Activated CD4-positive, alpha-beta T cell treated with anti-CD3 and anti-CD28 coated beads, Interleukin-2, amount 10 ng/mL, durations not matched to agents 7 days and 5 days (primary cell): ENCODE measurements at regions not wholly inside any gene's neighbourhood (a gene's known extent, or its start where the extent isn't known, plus 50 kb on each side); places are given as distances from the start of the nearest gene placed in this dataset.

Source experiments
- CTCF ChIA-PET: fragments of 350-600 bp; sonication (Branson Sonifier 250); formaldehyde crosslinking; loops from one replicate; lab custom pipeline; 2021; ENCODE audit warnings: antibody characterized with exemption; lab: Charles Lee
- POLR2A ChIA-PET: fragments of 350-600 bp; sonication (Branson Sonifier 250); formaldehyde crosslinking; loops from one replicate; lab custom pipeline; 2021; ENCODE audit warnings: antibody characterized with exemption; lab: Charles Lee
- DNase-seq: peaks from one replicate; pipeline ENCODE4 v3.0.0-alpha.2; 2020
- H3K27ac Mint-ChIP-seq: one replicate; pipeline ENCODE4 v1.8.0; 2021; ENCODE audit warnings: mild to moderate bottlenecking, moderate library complexity, mixed read lengths
- H3K27me3 Mint-ChIP-seq: one replicate; pipeline ENCODE4 v1.8.0; 2021; ENCODE audit warnings: mixed read lengths
- H3K36me3 Mint-ChIP-seq: one replicate; pipeline ENCODE4 v1.8.0; 2021; ENCODE audit warnings: low read depth, mixed read lengths
- H3K4me1 Mint-ChIP-seq: one replicate; pipeline ENCODE4 v1.8.0; 2021; ENCODE audit warnings: mixed read lengths
- H3K4me3 Mint-ChIP-seq: one replicate; pipeline ENCODE4 v1.8.0; 2021; ENCODE audit warnings: mild to moderate bottlenecking, moderate library complexity, mixed read lengths
- H3K9me3 Mint-ChIP-seq: one replicate; pipeline ENCODE4 v1.8.0; 2021; ENCODE audit warnings: mixed read lengths

- no peaks in the 10 kb centered on the region for H3K4me1 Mint-ChIP-seq
- ChIA-PET POLR2A (no interaction called here), CTCF (no interaction called here)
- DNase-seq: no peak
- no peaks in the 10 kb centered on the region for H3K36me3 Mint-ChIP-seq
- H3K4me3 Mint-ChIP-seq: no peak overlapping the region
- H3K27me3 Mint-ChIP-seq: peaks cover 11% of the 10 kb centered on the region
- peaks cover 2% of the 10 kb centered on the region for H3K9me3 Mint-ChIP-seq
- no peak overlapping the region for H3K27ac Mint-ChIP-seq
Measured at GRCh38 chr5:107270561-107270960, 400.2 kb downstream of the EFNA5 start.

DNA sequence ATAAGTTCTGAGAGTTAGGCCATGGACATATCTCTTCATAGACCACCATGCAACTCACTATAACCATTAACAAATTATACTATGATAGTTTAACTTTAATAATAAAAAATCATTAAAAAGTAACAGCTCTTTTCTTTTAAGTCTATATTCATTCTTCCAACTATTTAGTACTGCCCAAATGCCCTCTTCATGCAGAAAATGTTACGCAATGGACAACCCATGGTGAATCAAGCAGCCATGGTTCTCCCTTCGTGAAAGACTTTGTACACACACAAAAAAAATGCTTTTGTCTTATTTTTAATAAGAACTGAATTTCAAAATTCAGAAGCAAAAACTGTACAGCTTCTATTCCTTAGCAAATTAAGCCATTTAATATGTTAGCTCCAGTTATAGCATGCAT lies 401.1 kb downstream of the EFNA5 start:
- ChIA-PET POLR2A (no interaction called here), CTCF (no interaction called here)
- H3K27ac Mint-ChIP-seq: no peak overlapping the region
- no peak for DNase-seq
- peaks cover 2% of the 10 kb centered on the region for H3K9me3 Mint-ChIP-seq
- H3K36me3 Mint-ChIP-seq: no peaks in the 10 kb centered on the region
- H3K4me1 Mint-ChIP-seq: no peaks in the 10 kb centered on the region
- no peak overlapping the region for H3K4me3 Mint-ChIP-seq
- peaks cover 11% of the 10 kb centered on the region for H3K27me3 Mint-ChIP-seq

DNA sequence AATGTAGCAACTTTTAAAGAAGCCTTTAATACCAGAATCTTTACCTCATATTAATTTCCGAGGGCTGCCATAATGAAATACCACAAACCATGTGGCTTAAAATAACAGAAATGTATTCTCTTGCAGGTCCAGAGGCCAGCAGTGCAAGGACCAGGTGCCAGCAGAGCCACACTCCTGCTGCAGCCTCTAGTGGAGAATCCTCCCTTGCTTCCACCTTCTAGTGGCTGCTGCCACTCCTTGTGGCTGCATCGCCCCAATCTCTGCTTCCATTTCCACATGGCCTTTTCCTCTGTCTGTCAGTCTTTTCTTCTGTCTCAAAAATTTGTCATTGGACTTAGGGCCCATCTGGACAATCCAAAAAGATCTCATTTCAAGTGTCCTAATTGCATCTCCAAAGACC lies 401.5 kb downstream of the EFNA5 start:
- POLR2A ChIA-PET: no interaction called here
- H3K27ac Mint-ChIP-seq: no peak overlapping the region
- DNase-seq: no peak
- CTCF ChIA-PET: no interaction called here
- peaks cover 2% of the 10 kb centered on the region for H3K9me3 Mint-ChIP-seq
- no peak overlapping the region for H3K4me3 Mint-ChIP-seq
- H3K4me1 Mint-ChIP-seq: no peaks in the 10 kb centered on the region
- H3K27me3 Mint-ChIP-seq: peaks cover 11% of the 10 kb centered on the region
- H3K36me3 Mint-ChIP-seq: no peaks in the 10 kb centered on the region

DNA sequence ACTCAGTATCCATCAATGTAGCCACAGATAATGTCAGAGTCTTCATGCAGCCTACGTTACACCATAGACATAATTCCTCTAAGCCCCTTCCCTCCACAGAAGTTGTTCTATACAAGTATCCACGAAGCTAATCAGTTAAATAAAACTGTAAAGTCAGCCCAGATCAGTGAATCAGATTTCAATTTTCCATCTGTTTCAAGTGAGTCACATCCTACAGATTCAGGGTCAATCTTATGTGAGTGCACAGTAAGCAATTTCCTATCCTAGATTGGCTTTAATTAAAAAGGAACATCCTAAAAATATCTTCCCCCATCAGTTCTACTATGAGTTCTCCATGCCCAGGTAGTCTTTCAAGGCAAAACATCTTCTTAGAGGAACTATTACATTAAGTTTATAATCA lies 402.5 kb downstream of the EFNA5 start:
- peaks cover 2% of the 10 kb centered on the region for H3K9me3 Mint-ChIP-seq
- POLR2A ChIA-PET: no interaction called here
- no peak overlapping the region for H3K27ac Mint-ChIP-seq
- DNase-seq: no peak
- no peak overlapping the region for H3K4me3 Mint-ChIP-seq
- peaks cover 6% of the 10 kb centered on the region for H3K4me1 Mint-ChIP-seq
- H3K27me3 Mint-ChIP-seq: peaks cover 10% of the 10 kb centered on the region
- CTCF ChIA-PET: interaction anchor here (1.2 kb wide), 1 partner anchor 17 kb away, joined by 4 read pairs; no protein-coding TSS in a partner anchor
- H3K36me3 Mint-ChIP-seq: no peaks in the 10 kb centered on the region

DNA sequence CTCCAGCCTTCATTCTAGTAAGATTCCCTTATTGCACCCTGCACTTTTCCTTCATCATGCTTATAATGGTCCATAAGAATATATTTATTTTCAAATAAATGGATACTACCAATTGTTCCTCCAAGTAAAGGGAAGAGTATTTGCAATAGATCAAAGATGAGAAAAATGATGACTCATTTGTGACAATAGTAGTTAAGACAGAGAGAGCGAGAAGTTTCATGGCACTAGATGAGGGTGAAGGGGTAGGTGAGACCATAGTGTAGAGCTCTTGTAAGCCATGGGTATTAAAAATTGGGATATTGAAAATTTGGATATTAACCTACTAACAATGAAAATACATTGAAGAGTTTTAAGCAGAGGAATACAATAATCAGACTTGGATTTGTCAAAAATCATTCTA lies 404.6 kb downstream of the EFNA5 start:
- H3K4me3 Mint-ChIP-seq: no peak overlapping the region
- H3K27ac Mint-ChIP-seq: no peak overlapping the region
- POLR2A ChIA-PET: no interaction called here
- DNase-seq: no peak
- peaks cover 9% of the 10 kb centered on the region for H3K27me3 Mint-ChIP-seq
- CTCF ChIA-PET: no interaction called here
- H3K36me3 Mint-ChIP-seq: no peaks in the 10 kb centered on the region
- peaks cover 8% of the 10 kb centered on the region for H3K4me1 Mint-ChIP-seq
- H3K9me3 Mint-ChIP-seq: peaks cover 7% of the 10 kb centered on the region

- Mint-ChIP-seq H3K36me3 (no peaks in the 10 kb centered on the region), H3K9me3 (peaks cover 7% of the 10 kb centered on the region), H3K27ac (no peak overlapping the region), H3K27me3 (peaks cover 7% of the 10 kb centered on the region), H3K4me1 (peaks cover 8% of the 10 kb centered on the region), H3K4me3 (no peak overlapping the region)
- DNase-seq: no peak
- POLR2A ChIA-PET: no interaction called here
- CTCF ChIA-PET: no interaction called here
Measured at GRCh38 chr5:107265193-107265592, 405.5 kb downstream of the EFNA5 start.

DNA sequence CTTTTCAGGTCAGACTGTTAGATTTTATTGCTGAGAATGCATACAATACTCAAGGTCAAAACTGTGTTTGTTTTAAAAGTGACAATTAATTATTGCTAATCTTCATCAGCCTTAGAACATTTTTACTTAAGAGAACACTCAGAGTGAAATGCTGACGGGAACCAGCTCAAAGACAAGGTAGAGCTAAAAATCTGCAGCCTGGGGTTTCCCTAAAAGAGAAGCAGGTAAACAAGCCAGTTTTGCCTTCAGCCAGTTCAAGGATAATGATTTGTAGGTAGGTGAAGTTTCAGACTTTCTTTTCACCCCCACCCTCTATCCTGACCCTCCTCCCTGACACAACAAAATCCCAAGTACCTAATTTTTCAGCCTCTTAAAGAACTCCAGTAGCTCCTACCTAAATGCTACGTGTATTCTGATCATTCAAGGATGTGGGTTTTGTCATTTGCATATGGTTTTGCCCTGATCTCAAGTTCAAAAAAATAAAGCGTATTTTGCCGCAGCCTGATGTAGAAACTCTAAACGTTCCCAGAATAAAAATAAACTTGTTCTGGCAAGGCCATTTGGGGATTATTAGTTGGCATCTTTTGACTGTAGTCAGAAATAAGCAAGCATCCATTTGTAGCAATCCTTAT lies 407.2 kb downstream of the EFNA5 start:
- ChIA-PET POLR2A (no interaction called here), CTCF (no interaction called here)
- Mint-ChIP-seq H3K9me3 (peaks cover 10% of the 10 kb centered on the region), H3K36me3 (no peaks in the 10 kb centered on the region), H3K4me1 (peaks cover 8% of the 10 kb centered on the region), H3K4me3 (no peak overlapping the region), H3K27me3 (peaks cover 7% of the 10 kb centered on the region), H3K27ac (no peak overlapping the region)
- peak; percentile 7 for DNase-seq

GRCh38 chr5:107257885-107258520 lies 412.7 kb downstream of the EFNA5 start:
- peaks cover 3% of the 10 kb centered on the region for H3K4me1 Mint-ChIP-seq
- no peak overlapping the region for H3K27ac Mint-ChIP-seq
- H3K27me3 Mint-ChIP-seq: peaks cover 4% of the 10 kb centered on the region
- POLR2A ChIA-PET: no interaction called here
- CTCF ChIA-PET: interaction anchor here (0.7 kb wide), 1 partner anchor 18 kb away, joined by 3 read pairs; no protein-coding TSS in a partner anchor
- DNase-seq: no peak
- H3K9me3 Mint-ChIP-seq: peaks cover 10% of the 10 kb centered on the region
- H3K4me3 Mint-ChIP-seq: no peak overlapping the region
- H3K36me3 Mint-ChIP-seq: no peaks in the 10 kb centered on the region

DNA sequence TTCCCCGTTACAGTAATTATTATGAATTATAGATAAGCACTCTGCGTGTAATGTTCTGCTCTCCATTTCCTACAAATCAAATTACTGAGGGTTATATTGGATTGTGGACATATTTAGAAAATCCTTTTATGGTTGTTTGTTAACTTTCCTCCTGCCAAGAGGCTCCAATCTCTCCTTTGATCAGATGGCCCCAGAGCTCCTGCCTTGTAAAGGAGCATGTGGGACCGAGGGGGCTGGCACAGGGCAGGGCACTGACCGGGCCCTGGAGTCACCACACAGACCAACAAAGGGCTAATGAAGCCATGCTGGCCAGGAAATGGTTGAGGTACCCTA lies 415.9 kb downstream of the EFNA5 start:
- CTCF ChIA-PET: no interaction called here
- DNase-seq: no peak
- Mint-ChIP-seq H3K4me3 (no peak overlapping the region), H3K9me3 (peaks cover 4% of the 10 kb centered on the region), H3K27me3 (no peaks in the 10 kb centered on the region), H3K36me3 (no peaks in the 10 kb centered on the region), H3K27ac (no peak overlapping the region), H3K4me1 (peaks cover 3% of the 10 kb centered on the region)
- POLR2A ChIA-PET: no interaction called here

DNA sequence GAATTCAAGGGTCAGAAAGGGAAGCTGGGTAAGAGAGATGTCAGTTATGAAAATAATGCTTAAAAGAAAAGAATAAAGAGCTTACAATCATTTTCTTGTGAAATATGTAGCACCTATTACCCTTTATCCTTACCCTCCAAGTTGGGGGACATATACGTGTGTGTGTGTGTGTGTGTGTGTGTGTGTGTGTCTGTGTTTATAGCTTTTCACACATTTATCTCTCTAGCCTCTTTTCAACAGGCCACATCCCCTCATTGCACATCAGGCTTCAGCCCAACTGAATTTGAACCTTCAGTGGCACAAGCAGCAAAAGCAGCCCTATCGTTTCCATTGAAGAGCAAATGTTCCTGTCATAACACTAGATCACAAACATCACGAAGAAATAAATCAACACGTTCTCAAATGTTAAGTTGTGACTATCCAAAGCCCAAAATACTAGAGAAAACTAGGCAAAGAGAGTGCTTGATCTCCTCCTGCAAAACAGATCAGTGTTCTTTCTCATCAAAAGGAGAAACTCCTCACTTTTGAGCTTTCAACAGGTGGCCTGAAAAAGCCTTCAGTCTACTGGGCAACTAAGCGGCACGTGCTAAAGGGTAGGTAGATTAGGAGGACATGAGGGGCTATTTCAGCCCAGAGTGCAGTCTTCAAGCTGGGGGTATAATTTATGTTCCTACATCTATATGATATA lies 416.4 kb downstream of the EFNA5 start:
- Mint-ChIP-seq H3K4me3 (no peak overlapping the region), H3K36me3 (no peaks in the 10 kb centered on the region), H3K27ac (no peak overlapping the region), H3K4me1 (peaks cover 3% of the 10 kb centered on the region), H3K9me3 (peaks cover under 1% of the 10 kb centered on the region), H3K27me3 (no peaks in the 10 kb centered on the region)
- POLR2A ChIA-PET: no interaction called here
- no peak for DNase-seq
- CTCF ChIA-PET: no interaction called here

DNA sequence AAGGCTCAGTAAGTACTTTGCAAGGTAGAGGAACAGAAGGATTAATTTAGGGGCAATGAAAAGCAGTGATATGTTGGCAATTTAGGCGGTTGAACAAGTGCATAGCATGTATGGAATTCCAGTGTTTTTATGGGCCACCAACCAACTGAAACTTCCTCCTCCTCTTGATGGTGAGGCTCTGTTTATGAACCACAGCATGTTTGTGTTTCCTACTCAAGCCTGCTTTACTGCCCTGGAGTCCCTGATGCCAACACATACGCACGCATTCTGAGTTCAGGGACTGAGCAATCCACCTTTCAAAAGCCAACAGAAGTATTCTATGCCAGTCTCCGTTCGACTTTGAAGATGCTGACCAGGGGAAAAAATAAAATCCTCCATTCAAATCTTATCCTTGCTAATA lies 417.5 kb downstream of the EFNA5 start:
- CTCF ChIA-PET: no interaction called here
- POLR2A ChIA-PET: no interaction called here
- no peak for DNase-seq
- H3K36me3 Mint-ChIP-seq: no peaks in the 10 kb centered on the region
- H3K27me3 Mint-ChIP-seq: peaks cover 2% of the 10 kb centered on the region
- no peak overlapping the region for H3K4me3 Mint-ChIP-seq
- peaks cover 3% of the 10 kb centered on the region for H3K4me1 Mint-ChIP-seq
- no peak overlapping the region for H3K27ac Mint-ChIP-seq
- H3K9me3 Mint-ChIP-seq: no peaks in the 10 kb centered on the region

- Mint-ChIP-seq H3K36me3 (no peaks in the 10 kb centered on the region), H3K27me3 (peaks cover 2% of the 10 kb centered on the region), H3K4me1 (no peaks in the 10 kb centered on the region), H3K4me3 (no peak overlapping the region), H3K9me3 (no peaks in the 10 kb centered on the region), H3K27ac (no peak overlapping the region)
- ChIA-PET CTCF (interaction anchor here (1.2 kb wide), 1 partner anchor 16 kb away, joined by 4 read pairs; no protein-coding TSS in a partner anchor), POLR2A (no interaction called here)
- no peak for DNase-seq
Measured at GRCh38 chr5:107251151-107251550, 419.6 kb downstream of the EFNA5 start.

GRCh38 chr5:107248066-107248695 lies 422.6 kb downstream of the EFNA5 start:
- H3K4me1 Mint-ChIP-seq: no peaks in the 10 kb centered on the region
- ChIA-PET POLR2A (no interaction called here), CTCF (no interaction called here)
- peak; percentile 53 for DNase-seq
- H3K36me3 Mint-ChIP-seq: no peaks in the 10 kb centered on the region
- no peak overlapping the region for H3K27ac Mint-ChIP-seq
- H3K4me3 Mint-ChIP-seq: no peak overlapping the region
- H3K27me3 Mint-ChIP-seq: peaks cover 2% of the 10 kb centered on the region
- no peaks in the 10 kb centered on the region for H3K9me3 Mint-ChIP-seq
